ENCODE measurements at regions not wholly inside any gene's neighbourhood (a gene's known extent, or its start where the extent isn't known, plus 50 kb on each side); places are given as distances from the start of the nearest gene placed in this dataset.

DNA sequence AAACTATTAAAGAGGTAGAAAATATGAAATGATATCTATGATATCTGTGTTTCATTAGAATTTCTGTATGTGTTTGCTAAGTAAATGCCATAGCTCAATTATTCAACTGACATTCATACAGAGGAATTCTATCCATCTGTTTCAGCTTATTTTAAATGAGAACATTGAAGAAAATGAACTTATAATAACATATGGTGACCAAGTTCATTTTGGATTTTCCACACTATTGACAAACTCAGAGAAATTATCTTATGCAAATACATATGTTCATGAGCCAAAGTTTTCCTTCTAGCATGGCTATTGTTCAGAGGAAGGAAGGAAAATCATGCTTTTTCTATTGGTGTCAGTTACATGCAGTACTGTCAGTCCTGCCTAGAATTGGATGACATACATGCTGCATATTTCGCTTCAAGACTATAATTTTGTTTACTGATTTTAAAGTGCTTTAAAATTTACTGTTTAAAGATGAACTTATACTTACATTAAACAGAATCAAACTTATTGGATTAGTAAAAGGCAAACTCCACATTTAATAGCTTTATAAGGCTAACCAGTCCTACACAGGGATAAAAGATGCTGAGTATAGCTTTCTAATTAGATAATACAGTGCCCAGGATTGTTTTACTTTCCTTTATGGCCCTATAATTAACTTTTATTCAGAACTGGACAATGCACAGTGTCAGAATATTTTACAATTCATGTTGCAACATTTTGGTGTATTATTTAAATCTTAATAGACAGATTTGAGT, 646.2 kb downstream of the TRAM1L1 start:
- Mint-ChIP-seq H3K36me3 (ENCODE audit: insufficient read depth) (no peaks in the 10 kb centered on the region), H3K27ac (ENCODE audit: low read depth) (no peak overlapping the region), H3K27me3 (no peaks in the 10 kb centered on the region), H3K9me3 (no peaks in the 10 kb centered on the region), H3K4me1 (no peaks in the 10 kb centered on the region), H3K4me3 (no peak overlapping the region)
- no peak for DNase-seq (ENCODE audit: low spot score in 2 of 2)
- no peak for ATAC-seq (replicated peaks; ENCODE audit: extremely low read depth, poor library complexity, severe bottlenecking)

DNA sequence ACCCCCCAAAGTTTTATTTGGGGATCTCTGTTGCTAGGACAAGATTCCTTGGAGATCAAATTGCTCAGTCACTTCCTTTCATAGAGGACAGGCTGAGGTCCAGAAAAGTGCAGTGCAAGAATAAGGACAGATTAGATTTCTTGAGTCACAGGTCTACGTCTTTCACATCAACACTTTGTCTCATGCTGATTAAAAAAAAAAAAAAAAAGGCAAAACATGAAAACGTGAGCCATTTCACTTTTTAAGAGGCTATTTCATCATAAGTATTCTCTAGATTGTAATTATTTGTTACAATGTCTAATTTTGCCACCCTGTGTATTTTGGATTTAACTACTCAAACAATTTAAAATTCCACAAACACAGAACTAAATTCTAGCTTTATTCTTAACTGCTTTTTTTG, 647.0 kb downstream of the TRAM1L1 start:
- Mint-ChIP-seq H3K36me3 (ENCODE audit: insufficient read depth) (no peaks in the 10 kb centered on the region), H3K27ac (ENCODE audit: low read depth) (no peak overlapping the region), H3K27me3 (no peaks in the 10 kb centered on the region), H3K9me3 (no peaks in the 10 kb centered on the region), H3K4me3 (no peak overlapping the region), H3K4me1 (no peaks in the 10 kb centered on the region)
- DNase-seq (ENCODE audit: low spot score in 2 of 2) (no peak), ATAC-seq (replicated peaks; ENCODE audit: extremely low read depth, poor library complexity, severe bottlenecking) (no peak)

DNA sequence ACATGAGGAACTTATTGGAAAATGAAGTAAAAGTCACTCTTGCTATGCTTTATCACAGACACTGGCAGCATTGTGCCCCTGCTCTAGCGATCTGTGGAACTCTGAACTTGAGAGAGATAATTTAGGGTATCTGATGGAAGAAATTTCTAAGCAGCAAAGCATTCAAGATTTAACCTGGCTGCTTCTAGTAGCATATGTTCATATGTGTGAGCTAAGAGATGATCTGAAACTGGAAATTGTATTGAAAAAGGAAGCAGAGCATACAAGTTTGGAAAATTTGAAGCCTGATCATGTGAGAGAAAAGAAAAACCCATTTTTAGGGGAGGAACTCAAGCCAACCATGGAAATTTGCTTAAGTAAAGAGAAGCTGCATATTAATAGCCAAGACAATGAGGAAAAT, 657.7 kb downstream of the TRAM1L1 start:
- Mint-ChIP-seq H3K4me1 (no peaks in the 10 kb centered on the region), H3K36me3 (ENCODE audit: insufficient read depth) (no peaks in the 10 kb centered on the region), H3K4me3 (no peak overlapping the region), H3K27me3 (no peaks in the 10 kb centered on the region), H3K27ac (ENCODE audit: low read depth) (no peak overlapping the region), H3K9me3 (peaks cover 28% of the 10 kb centered on the region)
- DNase-seq (ENCODE audit: low spot score in 2 of 2): no peak
- no peak for ATAC-seq (replicated peaks; ENCODE audit: extremely low read depth, poor library complexity, severe bottlenecking)

DNA sequence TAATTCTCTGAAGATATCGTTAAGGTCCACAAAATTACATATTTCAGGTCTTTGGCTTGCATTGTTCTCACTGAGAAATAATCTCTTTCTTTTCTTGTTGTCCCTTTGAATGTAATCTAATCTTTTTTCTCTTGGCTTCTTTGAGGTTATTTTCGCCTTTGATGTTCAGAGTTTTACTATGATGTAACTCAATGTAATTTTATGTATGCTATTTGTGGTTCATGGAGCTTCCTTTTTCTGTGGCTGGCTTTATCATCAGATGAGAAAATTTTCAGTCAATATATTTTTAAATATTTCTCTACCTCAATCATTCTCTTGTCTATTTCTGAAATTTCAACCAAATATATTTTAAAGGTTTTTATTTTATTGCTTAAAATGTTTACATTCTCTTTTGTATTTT, 672.2 kb downstream of the TRAM1L1 start:
- H3K9me3 Mint-ChIP-seq: peaks cover 27% of the 10 kb centered on the region
- DNase-seq (ENCODE audit: low spot score in 2 of 2) (no peak), ATAC-seq (replicated peaks; ENCODE audit: extremely low read depth, poor library complexity, severe bottlenecking) (no peak)
- no peak overlapping the region for H3K4me3 Mint-ChIP-seq
- H3K4me1 Mint-ChIP-seq: no peaks in the 10 kb centered on the region
- no peak overlapping the region for H3K27ac Mint-ChIP-seq (ENCODE audit: low read depth)
- H3K27me3 Mint-ChIP-seq: no peaks in the 10 kb centered on the region
- H3K36me3 Mint-ChIP-seq (ENCODE audit: insufficient read depth): no peaks in the 10 kb centered on the region

DNA sequence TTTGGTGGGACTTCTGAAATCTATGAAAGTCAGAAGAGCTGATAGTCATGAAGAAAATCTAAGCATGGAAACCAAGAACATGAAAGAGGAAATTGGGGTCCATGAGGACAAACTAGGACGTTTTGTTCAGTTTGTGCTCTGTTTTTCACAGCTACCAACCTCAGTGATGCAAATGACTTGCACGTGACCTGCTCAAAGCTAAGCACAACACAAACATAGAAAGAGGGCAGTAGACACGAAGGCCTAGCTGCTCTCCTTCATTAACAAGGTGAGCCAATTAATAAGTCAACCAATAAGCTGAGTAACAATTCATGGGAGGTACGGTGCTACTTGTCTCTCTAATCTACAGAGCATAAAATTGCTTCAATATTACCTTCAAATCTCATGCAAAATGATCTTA, 684.1 kb downstream of the TRAM1L1 start:
- no peaks in the 10 kb centered on the region for H3K27me3 Mint-ChIP-seq
- H3K9me3 Mint-ChIP-seq: no peaks in the 10 kb centered on the region
- ATAC-seq (replicated peaks; ENCODE audit: extremely low read depth, poor library complexity, severe bottlenecking) (no peak), DNase-seq (ENCODE audit: low spot score in 2 of 2) (no peak)
- no peak overlapping the region for H3K27ac Mint-ChIP-seq (ENCODE audit: low read depth)
- H3K36me3 Mint-ChIP-seq (ENCODE audit: insufficient read depth): no peaks in the 10 kb centered on the region
- no peak overlapping the region for H3K4me3 Mint-ChIP-seq
- H3K4me1 Mint-ChIP-seq: no peaks in the 10 kb centered on the region

DNA sequence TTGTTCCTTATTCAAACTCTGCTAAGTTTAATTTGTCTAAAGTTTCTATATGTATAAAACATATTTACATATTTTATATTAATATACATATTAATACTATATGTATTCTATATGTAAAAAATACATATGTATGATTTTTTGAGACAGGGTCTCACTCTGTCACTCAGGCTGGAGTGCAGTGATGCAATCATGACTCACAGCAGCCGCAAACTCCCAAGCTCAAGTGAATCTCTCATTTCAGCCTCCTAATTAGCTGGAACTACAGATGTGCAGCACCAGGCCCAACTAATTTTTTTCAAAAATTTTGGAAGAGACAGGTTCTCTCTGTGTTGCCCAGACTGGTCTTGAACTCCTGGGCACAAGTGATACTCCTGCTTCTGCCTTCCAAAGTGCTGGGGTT, 684.9 kb downstream of the TRAM1L1 start:
- H3K9me3 Mint-ChIP-seq: no peaks in the 10 kb centered on the region
- no peak overlapping the region for H3K27ac Mint-ChIP-seq (ENCODE audit: low read depth)
- no peaks in the 10 kb centered on the region for H3K36me3 Mint-ChIP-seq (ENCODE audit: insufficient read depth)
- no peak overlapping the region for H3K4me3 Mint-ChIP-seq
- no peaks in the 10 kb centered on the region for H3K4me1 Mint-ChIP-seq
- H3K27me3 Mint-ChIP-seq: no peaks in the 10 kb centered on the region
- no peak for ATAC-seq (replicated peaks; ENCODE audit: extremely low read depth, poor library complexity, severe bottlenecking)
- DNase-seq (ENCODE audit: low spot score in 2 of 2): no peak

DNA sequence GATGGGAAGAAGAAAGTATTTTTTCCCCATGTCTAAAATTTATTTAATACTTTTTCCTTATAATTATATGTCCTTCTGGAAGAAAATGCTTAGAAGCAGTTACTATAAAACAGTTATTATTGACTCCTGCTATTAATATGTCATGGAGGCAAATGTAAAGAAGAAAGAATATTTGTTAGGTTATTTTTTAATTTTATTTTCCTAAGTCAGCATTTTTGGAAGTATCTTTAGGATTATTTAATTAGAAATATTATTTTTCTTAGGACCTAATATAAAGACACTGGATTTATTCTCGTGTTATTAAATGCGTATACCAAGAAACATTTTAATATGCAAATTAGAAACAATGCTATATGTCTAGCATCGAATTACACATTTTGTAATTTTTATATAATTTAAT, 687.7 kb downstream of the TRAM1L1 start:
- Mint-ChIP-seq H3K4me3 (no peak overlapping the region), H3K36me3 (ENCODE audit: insufficient read depth) (no peaks in the 10 kb centered on the region), H3K9me3 (no peaks in the 10 kb centered on the region), H3K27me3 (no peaks in the 10 kb centered on the region), H3K4me1 (no peaks in the 10 kb centered on the region), H3K27ac (ENCODE audit: low read depth) (no peak overlapping the region)
- ATAC-seq (replicated peaks; ENCODE audit: extremely low read depth, poor library complexity, severe bottlenecking) (no peak), DNase-seq (ENCODE audit: low spot score in 2 of 2) (no peak)

DNA sequence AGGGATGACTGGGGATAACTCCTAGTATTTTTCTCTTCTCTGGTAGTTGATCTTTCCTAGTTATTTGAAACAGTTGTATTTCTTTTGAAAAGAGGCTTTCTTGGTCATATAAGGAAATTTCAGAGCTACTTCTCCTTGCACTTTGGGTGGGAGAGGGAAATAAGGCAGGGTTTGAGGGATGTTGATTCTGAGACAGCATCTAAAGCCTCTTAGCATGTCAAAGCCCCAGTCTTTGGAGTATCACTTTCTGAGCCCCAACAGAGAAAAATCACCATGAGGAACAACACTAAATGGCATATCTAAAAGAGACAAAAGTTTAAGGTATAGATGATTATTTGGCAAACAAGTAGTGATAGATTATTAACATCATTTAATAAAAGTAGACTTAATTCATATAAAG, 688.1 kb downstream of the TRAM1L1 start:
- Mint-ChIP-seq H3K9me3 (no peaks in the 10 kb centered on the region), H3K27ac (ENCODE audit: low read depth) (no peak overlapping the region), H3K4me1 (no peaks in the 10 kb centered on the region), H3K27me3 (no peaks in the 10 kb centered on the region), H3K36me3 (ENCODE audit: insufficient read depth) (no peaks in the 10 kb centered on the region), H3K4me3 (no peak overlapping the region)
- no peak for DNase-seq (ENCODE audit: low spot score in 2 of 2)
- no peak for ATAC-seq (replicated peaks; ENCODE audit: extremely low read depth, poor library complexity, severe bottlenecking)

DNA sequence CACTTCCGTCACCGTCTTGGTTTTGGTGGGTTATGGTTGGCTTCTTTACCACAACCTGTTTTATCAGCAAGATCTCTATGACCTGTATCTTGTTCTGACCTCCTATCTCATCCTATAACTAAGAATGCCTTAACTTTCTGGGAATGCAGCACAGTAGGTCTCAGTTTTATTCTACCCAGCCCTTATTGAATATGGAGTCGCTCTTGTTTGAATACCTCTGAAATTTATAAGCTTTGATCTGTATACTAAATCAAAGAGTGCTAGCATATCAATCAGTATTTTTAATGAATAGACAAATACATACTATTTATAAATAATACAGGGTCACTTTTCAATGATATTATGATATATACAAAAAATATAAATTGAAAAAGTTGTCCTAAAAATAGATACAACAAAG, 690.0 kb downstream of the TRAM1L1 start:
- Mint-ChIP-seq H3K4me3 (no peak overlapping the region), H3K4me1 (no peaks in the 10 kb centered on the region), H3K36me3 (ENCODE audit: insufficient read depth) (no peaks in the 10 kb centered on the region), H3K27ac (ENCODE audit: low read depth) (no peak overlapping the region), H3K27me3 (no peaks in the 10 kb centered on the region), H3K9me3 (no peaks in the 10 kb centered on the region)
- ATAC-seq (replicated peaks; ENCODE audit: extremely low read depth, poor library complexity, severe bottlenecking) (no peak), DNase-seq (ENCODE audit: low spot score in 2 of 2) (no peak)

DNA sequence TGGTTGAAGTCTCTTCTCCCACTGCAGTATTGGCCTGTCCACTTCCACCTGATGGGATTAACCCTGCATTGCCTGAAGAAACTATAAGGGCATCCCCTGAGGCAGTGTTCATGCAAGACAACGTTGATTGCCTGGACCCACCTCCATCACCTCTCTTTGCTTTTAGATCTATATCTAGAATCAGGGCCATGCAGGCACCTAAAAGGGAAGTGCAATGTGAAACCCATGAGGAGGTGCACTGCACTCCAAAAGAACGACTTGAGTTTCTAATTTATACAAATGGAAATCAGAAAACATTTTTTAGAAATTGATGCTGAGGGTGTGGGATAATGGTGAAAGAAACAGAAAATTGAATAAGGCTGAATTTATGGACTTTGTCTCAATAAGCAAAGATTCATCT, 694.4 kb downstream of the TRAM1L1 start:
- Mint-ChIP-seq H3K27ac (ENCODE audit: low read depth) (no peak overlapping the region), H3K9me3 (peaks cover 15% of the 10 kb centered on the region), H3K27me3 (no peaks in the 10 kb centered on the region), H3K4me1 (no peaks in the 10 kb centered on the region), H3K36me3 (ENCODE audit: insufficient read depth) (no peaks in the 10 kb centered on the region), H3K4me3 (no peak overlapping the region)
- ATAC-seq (replicated peaks; ENCODE audit: extremely low read depth, poor library complexity, severe bottlenecking): no peak
- no peak for DNase-seq (ENCODE audit: low spot score in 2 of 2)

DNA sequence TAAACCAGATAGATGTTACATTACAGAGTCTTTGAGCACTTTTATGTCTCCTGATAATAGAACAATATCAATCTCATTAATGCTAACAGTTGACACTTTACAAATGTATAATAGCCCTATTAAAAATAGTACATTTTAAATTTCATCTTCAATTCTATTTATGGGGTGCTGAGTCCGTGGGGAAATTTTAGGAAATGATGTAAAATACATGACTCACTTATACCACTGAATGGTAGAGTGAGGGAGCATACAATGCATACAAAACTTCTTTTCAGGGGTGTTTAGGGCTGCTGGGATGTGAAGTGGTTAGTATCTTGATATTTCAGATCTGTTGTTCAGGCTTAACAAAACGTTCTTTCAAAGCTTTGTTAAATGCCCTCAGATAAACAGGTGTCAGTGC, 696.2 kb downstream of the TRAM1L1 start:
- no peak overlapping the region for H3K4me3 Mint-ChIP-seq
- H3K4me1 Mint-ChIP-seq: no peaks in the 10 kb centered on the region
- H3K27me3 Mint-ChIP-seq: no peaks in the 10 kb centered on the region
- peaks cover 15% of the 10 kb centered on the region for H3K9me3 Mint-ChIP-seq
- H3K36me3 Mint-ChIP-seq (ENCODE audit: insufficient read depth): no peaks in the 10 kb centered on the region
- H3K27ac Mint-ChIP-seq (ENCODE audit: low read depth): no peak overlapping the region
- ATAC-seq (replicated peaks; ENCODE audit: extremely low read depth, poor library complexity, severe bottlenecking) (no peak), DNase-seq (ENCODE audit: low spot score in 2 of 2) (no peak)

DNA sequence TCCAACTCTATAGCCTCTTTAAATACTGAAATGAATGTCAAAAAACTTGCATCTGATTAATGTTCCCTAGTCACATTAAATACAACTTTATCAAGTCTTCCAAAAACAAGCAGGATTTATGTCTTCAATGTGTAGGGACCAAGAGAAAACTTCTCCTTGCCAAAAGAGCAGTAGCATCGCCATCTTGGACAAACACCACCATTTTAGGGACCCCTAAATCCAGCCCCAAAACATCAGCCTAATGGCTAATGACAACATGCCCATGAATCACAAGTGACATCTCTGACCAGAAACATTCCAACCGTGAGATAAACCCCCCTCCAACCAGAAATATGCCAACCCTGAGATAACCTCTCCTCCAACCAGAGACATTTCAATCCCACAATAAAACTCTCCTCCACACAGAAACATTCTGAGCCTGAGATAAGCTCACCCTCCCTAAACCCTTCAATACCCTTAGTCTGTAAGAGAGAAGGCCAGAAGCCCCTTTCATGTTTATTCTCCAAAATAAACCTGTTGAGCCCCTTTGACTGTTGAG, 697.4 kb downstream of the TRAM1L1 start:
- no peaks in the 10 kb centered on the region for H3K4me1 Mint-ChIP-seq
- no peaks in the 10 kb centered on the region for H3K36me3 Mint-ChIP-seq (ENCODE audit: insufficient read depth)
- no peak overlapping the region for H3K4me3 Mint-ChIP-seq
- ATAC-seq (replicated peaks; ENCODE audit: extremely low read depth, poor library complexity, severe bottlenecking) (no peak), DNase-seq (ENCODE audit: low spot score in 2 of 2) (no peak)
- no peaks in the 10 kb centered on the region for H3K27me3 Mint-ChIP-seq
- H3K27ac Mint-ChIP-seq (ENCODE audit: low read depth): no peak overlapping the region
- H3K9me3 Mint-ChIP-seq: peaks cover 15% of the 10 kb centered on the region

DNA sequence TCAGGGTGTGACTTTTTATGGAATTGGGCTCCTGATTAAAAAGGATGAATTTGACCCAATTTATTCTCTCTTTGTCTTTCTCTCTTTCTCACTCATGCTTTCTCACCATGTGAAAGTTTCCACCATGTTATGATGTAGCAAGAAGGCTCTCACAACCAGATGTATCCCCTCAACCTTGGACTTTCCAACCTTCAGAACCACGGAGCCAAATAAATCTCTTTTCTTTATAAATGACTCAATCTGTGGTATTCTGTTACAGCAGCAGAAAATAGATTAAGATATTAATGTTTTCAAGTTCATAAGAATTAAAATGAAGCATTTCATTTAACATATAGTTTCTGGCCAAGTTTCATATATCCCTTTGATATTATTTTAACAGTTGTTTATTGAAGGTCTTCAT, 698.5 kb downstream of the TRAM1L1 start:
- ATAC-seq (replicated peaks; ENCODE audit: extremely low read depth, poor library complexity, severe bottlenecking): no peak
- peaks cover 15% of the 10 kb centered on the region for H3K9me3 Mint-ChIP-seq
- H3K4me3 Mint-ChIP-seq: no peak overlapping the region

More for the DNA sequence above, 698.5 kb downstream of the TRAM1L1 start:
- Mint-ChIP-seq H3K4me1 (no peaks in the 10 kb centered on the region), H3K36me3 (ENCODE audit: insufficient read depth) (no peaks in the 10 kb centered on the region), H3K27me3 (no peaks in the 10 kb centered on the region), H3K27ac (ENCODE audit: low read depth) (no peak overlapping the region)
- no peak for DNase-seq (ENCODE audit: low spot score in 2 of 2)
